ENCODE measurements at regions not wholly inside any gene's neighbourhood (a gene's known extent, or its start where the extent isn't known, plus 50 kb on each side); places are given as distances from the start of the nearest gene placed in this dataset.
"Not testable (repeated sequence)": the region's sequence is repeated elsewhere in the genome, so short reads cannot be mapped to it uniquely, and the experiment has no call there.

DNA sequence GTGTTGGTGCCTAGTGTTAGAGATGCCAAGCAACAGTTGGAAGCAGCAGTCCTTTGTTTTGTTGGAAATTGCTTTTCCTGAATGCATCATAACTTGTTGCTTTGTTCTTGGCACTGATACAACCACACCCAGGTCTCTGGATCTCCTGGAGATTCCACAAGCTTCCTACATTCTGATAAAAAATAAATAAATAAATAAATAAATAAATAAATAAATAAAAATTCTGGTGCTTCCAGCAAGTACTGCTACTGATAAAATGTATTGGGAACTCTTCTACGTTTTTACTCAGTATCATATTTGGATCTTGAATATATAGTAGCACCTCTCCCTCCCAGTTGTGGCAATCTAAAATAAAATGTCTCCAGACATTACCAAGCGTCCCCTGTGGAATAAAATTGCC, 62.7 kb upstream of the GRID2 start:
- no peak for DNase-seq

DNA sequence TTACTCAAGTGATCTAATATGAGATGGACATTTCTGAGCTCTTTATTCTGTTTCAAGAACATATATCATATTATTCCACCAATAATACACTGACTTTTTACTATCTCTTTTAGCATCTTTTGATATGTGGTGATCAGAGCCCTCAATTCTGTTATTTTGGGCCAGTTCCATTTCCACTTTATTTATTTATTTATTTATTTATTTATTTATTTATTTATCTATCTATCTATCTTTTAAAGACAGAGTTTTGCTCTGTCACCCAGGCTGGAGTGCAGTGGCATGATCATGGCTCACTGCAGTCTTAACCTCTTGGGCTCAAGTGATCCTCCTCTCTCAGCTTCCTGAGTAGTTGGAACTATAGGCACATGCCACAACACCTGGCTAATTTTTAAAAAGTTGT, 57.4 kb upstream of the GRID2 start:
- DNase-seq = no peak

DNA sequence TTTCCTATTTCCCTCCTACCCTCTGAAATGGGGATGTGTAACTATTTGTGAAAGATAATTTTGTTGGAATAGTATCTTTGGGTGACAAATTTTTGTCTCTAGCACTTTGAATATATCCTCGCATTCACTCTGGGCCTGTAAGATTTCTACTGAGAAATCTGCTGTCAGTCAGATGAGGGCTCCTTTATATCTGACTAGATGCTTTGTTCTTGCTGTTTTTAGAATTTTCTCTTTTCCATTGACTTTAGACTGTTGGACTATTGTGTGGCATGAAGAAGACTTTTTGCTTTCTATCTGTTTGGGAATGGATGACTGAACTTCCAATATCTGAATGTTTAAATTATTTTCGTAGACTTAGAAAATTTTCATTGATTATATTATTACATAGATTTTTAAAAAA, 54.2 kb upstream of the GRID2 start:
- no peak for DNase-seq

DNA sequence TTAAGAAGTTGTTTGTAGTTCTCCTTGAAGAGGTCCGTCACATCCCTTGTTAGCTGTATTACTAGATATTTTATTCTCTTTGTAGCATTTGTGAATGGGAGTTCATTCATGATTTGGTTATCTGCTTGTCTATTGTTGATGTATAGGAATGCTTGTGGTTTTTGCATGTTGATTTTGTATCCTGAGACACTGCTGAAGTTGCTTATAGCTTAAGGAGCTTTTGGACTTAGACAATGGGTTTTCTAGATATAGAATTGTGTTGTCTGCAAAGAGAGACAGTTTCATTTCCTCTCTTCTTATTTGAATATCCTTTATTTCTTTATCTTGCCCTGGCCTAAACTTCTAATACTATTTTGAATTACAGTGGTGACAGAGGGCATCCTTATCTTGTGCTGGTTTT, 52.1 kb upstream of the GRID2 start:
- DNase-seq = no peak

DNA sequence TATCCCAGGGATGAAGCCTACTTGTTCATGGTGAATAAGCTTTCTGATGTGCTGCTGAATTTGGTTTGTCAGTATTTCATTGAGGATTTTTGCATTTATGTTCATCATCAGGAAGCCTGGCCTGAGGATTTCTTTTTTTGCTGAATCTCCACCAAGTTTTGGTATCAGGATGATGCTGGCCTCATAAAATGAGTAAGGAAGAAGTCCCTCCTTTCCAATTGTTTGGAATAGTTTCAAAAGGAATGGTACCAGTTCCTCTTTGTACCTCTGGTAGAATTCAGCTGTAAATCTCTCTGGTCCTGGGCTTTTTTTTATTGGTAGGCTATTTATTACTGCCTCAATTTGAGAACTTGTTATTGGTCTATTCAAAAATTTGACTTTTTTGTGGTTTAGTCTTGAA, 51.4 kb upstream of the GRID2 start:
- not testable (repeated sequence) for DNase-seq

DNA sequence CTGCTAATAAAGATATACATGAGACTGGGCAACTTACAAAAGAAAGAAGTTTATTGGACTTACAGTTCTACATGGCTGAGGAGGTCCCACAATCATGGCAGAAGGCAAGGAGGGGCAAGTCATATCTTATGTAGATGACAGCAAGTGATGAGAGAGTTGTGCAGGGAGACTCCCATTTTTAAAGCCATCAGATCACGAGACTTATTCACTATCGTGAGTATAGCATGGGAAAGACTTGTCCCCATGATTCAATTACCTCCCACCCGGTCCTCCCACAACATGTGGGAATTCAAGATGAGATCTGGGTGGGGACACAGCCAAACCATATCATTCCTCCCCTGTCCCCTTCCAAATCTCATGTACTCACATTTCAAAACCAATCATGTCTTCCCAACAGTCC, 50.9 kb upstream of the GRID2 start:
- no peak for DNase-seq

DNA sequence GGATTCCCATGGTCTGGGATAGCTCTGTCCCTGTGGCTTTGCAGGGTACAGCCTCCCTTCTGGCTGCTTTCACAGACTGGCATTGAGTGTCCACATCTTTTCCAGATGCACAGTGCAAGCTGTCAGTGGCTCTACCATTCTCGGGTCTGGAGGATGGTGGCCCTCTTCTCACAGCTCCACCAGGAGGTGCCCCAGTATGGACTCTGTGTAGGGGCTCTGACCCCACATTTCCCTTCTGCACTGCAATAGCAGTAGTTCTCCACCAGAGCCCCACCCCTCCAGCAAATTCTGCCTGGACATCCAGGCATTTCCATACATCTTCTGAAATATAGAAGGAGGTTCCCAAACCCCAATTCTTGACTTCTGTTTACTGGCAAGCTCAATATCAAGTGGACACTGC, 50.2 kb upstream of the GRID2 start:
- no peak for DNase-seq
